ENCODE measurements at regions not wholly inside any gene's neighbourhood (a gene's known extent, or its start where the extent isn't known, plus 50 kb on each side); places are given as distances from the start of the nearest gene placed in this dataset.

- Histone ChIP-seq H3K9me3 (no peaks in the 10 kb centered on the region), H3K27ac (no peak overlapping the region), H3K36me3 (no peaks in the 10 kb centered on the region), H3K4me3 (no peak overlapping the region), H3K27me3 (ENCODE audit: low read depth) (no peaks in the 10 kb centered on the region), H3K4me1 (no peaks in the 10 kb centered on the region)
- intact Hi-C loops (cut with DNase I), result no loop called here
- TF ChIP-seq CTCF (IDR thresholded peaks at IDR 0.05), result no peak
- DNase-seq (no peak), ATAC-seq (no peak)
Observed at GRCh38 chr5:61904730-61905129, 401.3 kb upstream of the KIF2A start.

GRCh38 chr5:61905613-61906012 is 400.4 kb upstream of the KIF2A start:
- DNase-seq (no peak), ATAC-seq (no peak)
- Histone ChIP-seq H3K4me3 (no peak overlapping the region), H3K27me3 (ENCODE audit: low read depth) (no peaks in the 10 kb centered on the region), H3K27ac (no peak overlapping the region), H3K36me3 (no peaks in the 10 kb centered on the region), H3K9me3 (no peaks in the 10 kb centered on the region), H3K4me1 (no peaks in the 10 kb centered on the region)
- no peak for TF ChIP-seq CTCF (IDR thresholded peaks at IDR 0.05)
- intact Hi-C loops (cut with DNase I), result no loop called here

- H3K4me1 ChIP-seq, result no peaks in the 10 kb centered on the region
- H3K9me3 ChIP-seq, result no peaks in the 10 kb centered on the region
- intact Hi-C loops (cut with DNase I), result no loop called here
- DNase-seq (no peak), ATAC-seq (no peak)
- no peaks in the 10 kb centered on the region for H3K36me3 ChIP-seq
- H3K4me3 ChIP-seq, result no peak overlapping the region
- TF ChIP-seq CTCF (IDR thresholded peaks at IDR 0.05), result no peak
- H3K27ac ChIP-seq, result no peak overlapping the region
- no peaks in the 10 kb centered on the region for H3K27me3 ChIP-seq (ENCODE audit: low read depth)
Observed at GRCh38 chr5:61906820-61907219, 399.2 kb upstream of the KIF2A start.

GRCh38 chr5:61907995-61908394 is 398.0 kb upstream of the KIF2A start:
- no peak for DNase-seq
- Histone ChIP-seq H3K9me3 (peaks cover 4% of the 10 kb centered on the region), H3K4me1 (no peaks in the 10 kb centered on the region), H3K36me3 (no peaks in the 10 kb centered on the region), H3K27me3 (ENCODE audit: low read depth) (no peaks in the 10 kb centered on the region), H3K4me3 (no peak overlapping the region), H3K27ac (no peak overlapping the region)
- intact Hi-C loops (cut with DNase I), result no loop called here
- ATAC-seq, result no peak
- no peak for TF ChIP-seq CTCF (IDR thresholded peaks at IDR 0.05)

GRCh38 chr5:61910771-61911170 is 395.2 kb upstream of the KIF2A start:
- TF ChIP-seq CTCF (IDR thresholded peaks at IDR 0.05), result no peak
- Histone ChIP-seq H3K4me3 (no peak overlapping the region), H3K4me1 (no peaks in the 10 kb centered on the region), H3K27me3 (ENCODE audit: low read depth) (no peaks in the 10 kb centered on the region), H3K9me3 (peaks cover 4% of the 10 kb centered on the region), H3K27ac (no peak overlapping the region), H3K36me3 (no peaks in the 10 kb centered on the region)
- no peak for ATAC-seq
- no peak for DNase-seq
- intact Hi-C loops (cut with DNase I), result no loop called here

- Histone ChIP-seq H3K4me1 (no peaks in the 10 kb centered on the region), H3K36me3 (no peaks in the 10 kb centered on the region), H3K4me3 (no peak overlapping the region), H3K27ac (no peak overlapping the region), H3K9me3 (peaks cover 4% of the 10 kb centered on the region), H3K27me3 (ENCODE audit: low read depth) (no peaks in the 10 kb centered on the region)
- TF ChIP-seq CTCF (IDR thresholded peaks at IDR 0.05), result no peak
- intact Hi-C loops (cut with DNase I), result no loop called here
- ATAC-seq (no peak), DNase-seq (no peak)
Observed at GRCh38 chr5:61912559-61912958, 393.4 kb upstream of the KIF2A start.

Measured in lower lobe of right lung (tissue), 2 donors.